Mucosa of descending colon (tissue), 3 donors: ENCODE measurements at regions not wholly inside any gene's neighbourhood (a gene's known extent, or its start where the extent isn't known, plus 50 kb on each side); places are given as distances from the start of the nearest gene placed in this dataset.

ENCODE experiments used
- ATAC-seq: fragments of 200-7000 bp; cut with Tn5 transposase; one replicate; pipeline ENCODE4 v1.9.1; 2020; ENCODE audit warnings: mild to moderate bottlenecking, moderate library complexity
- DNase-seq, 3 donors: peaks; one replicate each; pipeline ENCODE4 v3.0.0-alpha.2; 2020
- H3K36me3 ChIP-seq: fragments of 200-600 bp; one replicate; pipeline ENCODE4 v1.8.0; 2021; ENCODE audit warnings: low read depth, mild to moderate bottlenecking
- H3K4me1 ChIP-seq: fragments of 200-600 bp; one replicate; pipeline ENCODE4 v1.8.0; 2021; ENCODE audit warnings: low read depth, mild to moderate bottlenecking
- H3K4me3 ChIP-seq: fragments of 200-600 bp; one replicate; pipeline ENCODE4 v1.8.0; 2021; ENCODE audit warnings: mild to moderate bottlenecking
- H3K9me3 ChIP-seq: fragments of 200-600 bp; one replicate; pipeline ENCODE4 v1.8.0; 2021; ENCODE audit warnings: mild to moderate bottlenecking
- intact Hi-C, 2 donors: fragments of 100-400 bp; cut with DNase I in 1 of 2; cut with micrococcal nuclease in 1 of 2; formaldehyde crosslinking; loops; one replicate each; pipeline versions ENCODE4 v1.11.0 to v1.11.1; 2022; cut with DNase I, micrococcal nuclease
- TF ChIP-seq, protein P1 (sequence below): fragments of 200-600 bp; IDR thresholded peaks from one replicate; pipeline ENCODE4 v1.8.0; 2022; ENCODE audit warnings: antibody characterized with exemption, mild to moderate bottlenecking
- donor health status: DM: no; HTN: no; CAD: no; lungs with moderate emphysema.
- donor health status: DM: no; HTN: no; CAD: no.
- donor health status: DM: no; HTN: yes; CAD: no.

DNA sequence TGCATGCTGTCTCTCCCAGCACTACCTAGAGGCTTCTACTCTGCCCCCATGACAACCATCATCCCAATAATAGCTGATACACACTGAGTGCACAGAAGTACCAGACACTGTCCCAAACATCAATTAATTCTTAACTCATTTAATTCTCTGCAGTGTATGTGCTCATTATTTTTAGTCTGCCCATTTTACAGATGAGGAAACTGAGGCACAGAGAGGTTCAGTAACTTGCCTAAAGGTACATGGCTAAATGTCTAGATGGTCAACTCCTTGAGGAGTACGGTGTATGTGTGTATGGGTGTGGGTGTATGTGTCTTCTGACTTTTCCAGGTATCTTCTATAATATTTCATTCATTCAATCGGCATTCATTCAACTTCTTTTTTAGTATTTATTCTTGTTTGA lies 407.9 kb downstream of the SOX9 start:
- TF ChIP-seq, protein P1, sequence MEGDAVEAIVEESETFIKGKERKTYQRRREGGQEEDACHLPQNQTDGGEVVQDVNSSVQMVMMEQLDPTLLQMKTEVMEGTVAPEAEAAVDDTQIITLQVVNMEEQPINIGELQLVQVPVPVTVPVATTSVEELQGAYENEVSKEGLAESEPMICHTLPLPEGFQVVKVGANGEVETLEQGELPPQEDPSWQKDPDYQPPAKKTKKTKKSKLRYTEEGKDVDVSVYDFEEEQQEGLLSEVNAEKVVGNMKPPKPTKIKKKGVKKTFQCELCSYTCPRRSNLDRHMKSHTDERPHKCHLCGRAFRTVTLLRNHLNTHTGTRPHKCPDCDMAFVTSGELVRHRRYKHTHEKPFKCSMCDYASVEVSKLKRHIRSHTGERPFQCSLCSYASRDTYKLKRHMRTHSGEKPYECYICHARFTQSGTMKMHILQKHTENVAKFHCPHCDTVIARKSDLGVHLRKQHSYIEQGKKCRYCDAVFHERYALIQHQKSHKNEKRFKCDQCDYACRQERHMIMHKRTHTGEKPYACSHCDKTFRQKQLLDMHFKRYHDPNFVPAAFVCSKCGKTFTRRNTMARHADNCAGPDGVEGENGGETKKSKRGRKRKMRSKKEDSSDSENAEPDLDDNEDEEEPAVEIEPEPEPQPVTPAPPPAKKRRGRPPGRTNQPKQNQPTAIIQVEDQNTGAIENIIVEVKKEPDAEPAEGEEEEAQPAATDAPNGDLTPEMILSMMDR: no peak
- intact Hi-C loops: no loop called here
- H3K4me1 ChIP-seq: peaks cover 26% of the 10 kb centered on the region
- no peaks in the 10 kb centered on the region for H3K9me3 ChIP-seq
- ATAC-seq (no peak), DNase-seq (no peak)
- no peaks in the 10 kb centered on the region for H3K36me3 ChIP-seq
- H3K4me3 ChIP-seq: no peak overlapping the region

DNA sequence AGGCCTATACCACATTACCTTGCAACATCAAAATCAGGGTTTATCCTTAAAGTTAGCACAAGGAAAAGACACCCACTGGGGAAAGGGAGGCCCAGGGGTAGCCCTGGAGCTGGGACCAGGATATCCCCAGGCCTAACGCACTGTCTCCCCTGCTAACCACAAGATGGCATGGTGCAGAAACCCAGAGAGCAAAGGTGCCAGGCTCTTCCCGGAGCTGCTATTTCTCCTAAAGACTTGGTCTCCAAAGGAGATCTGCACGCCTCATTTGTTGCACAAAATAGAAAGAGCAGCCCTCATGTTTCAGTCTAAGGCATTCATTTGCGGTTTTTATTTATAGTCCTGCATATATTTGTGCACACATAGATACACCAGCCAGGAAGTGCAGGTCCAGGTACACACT lies 408.6 kb downstream of the SOX9 start:
- TF ChIP-seq, protein P1: no peak
- intact Hi-C loops: no loop called here

DNA sequence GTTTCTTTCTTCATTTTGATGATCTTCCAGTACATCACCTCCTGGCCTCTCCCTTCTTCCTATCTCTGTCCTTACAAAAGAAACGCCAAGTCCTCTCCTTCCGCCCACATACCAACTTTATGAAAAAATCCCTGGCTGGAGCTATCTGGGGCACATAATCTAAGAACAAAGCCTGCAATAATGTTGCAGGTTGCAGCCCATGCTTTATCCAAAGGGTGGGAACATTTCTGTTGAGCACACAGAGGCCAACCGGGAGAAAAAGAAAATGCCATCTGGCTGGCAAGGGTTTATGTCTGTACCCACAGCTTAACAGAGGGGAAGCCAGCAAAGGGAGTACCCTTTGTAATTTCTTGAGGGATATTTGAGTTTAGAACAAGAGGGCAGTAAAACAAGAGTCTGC lies 409.6 kb downstream of the SOX9 start:
- H3K4me3 ChIP-seq: no peak overlapping the region
- H3K4me1 ChIP-seq: peaks cover 16% of the 10 kb centered on the region
- H3K36me3 ChIP-seq: no peaks in the 10 kb centered on the region
- intact Hi-C loops: loop anchor here in 1 of 2 donors (10.0 kb wide), 1 partner anchor 1896 kb away; no protein-coding TSS in a partner anchor
- DNase-seq: no peak
- H3K9me3 ChIP-seq: no peaks in the 10 kb centered on the region
- TF ChIP-seq, protein P1: no peak
- peak; percentile 34 for ATAC-seq

More for the DNA sequence above, 408.6 kb downstream of the SOX9 start:
- no peak overlapping the region for H3K4me3 ChIP-seq
- H3K4me1 ChIP-seq: peaks cover 21% of the 10 kb centered on the region
- no peaks in the 10 kb centered on the region for H3K36me3 ChIP-seq
- DNase-seq (peak in 1 of 3 donors; percentile 23), ATAC-seq (peak; percentile 19)
- H3K9me3 ChIP-seq: no peaks in the 10 kb centered on the region

DNA sequence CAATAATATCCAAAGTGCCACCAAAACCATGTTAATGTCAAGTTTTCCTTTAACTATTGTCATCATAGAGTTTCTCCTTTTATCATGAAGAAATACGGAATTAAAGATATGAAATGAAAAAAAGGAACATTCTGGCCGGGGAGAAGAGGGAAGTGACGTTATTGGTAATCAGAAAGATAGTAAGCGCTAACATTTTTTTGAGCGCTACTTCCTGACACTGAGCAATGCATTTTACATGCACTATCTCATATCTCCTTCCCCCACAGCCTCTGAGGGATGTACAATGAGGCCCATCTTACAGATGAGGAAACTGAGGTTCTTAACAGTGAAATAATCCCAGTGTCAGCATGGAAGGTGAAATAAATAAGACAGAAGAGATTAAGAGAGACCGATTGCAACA lies 410.9 kb downstream of the SOX9 start:
- Histone ChIP-seq H3K9me3 (no peaks in the 10 kb centered on the region), H3K4me1 (peaks cover 9% of the 10 kb centered on the region), H3K36me3 (no peaks in the 10 kb centered on the region), H3K4me3 (no peak overlapping the region)
- DNase-seq (no peak), ATAC-seq (no peak)
- intact Hi-C loops: loop anchor here in 1 of 2 donors (10.0 kb wide), 1 partner anchor 1897 kb away; no protein-coding TSS in a partner anchor
- TF ChIP-seq, protein P1: no peak

DNA sequence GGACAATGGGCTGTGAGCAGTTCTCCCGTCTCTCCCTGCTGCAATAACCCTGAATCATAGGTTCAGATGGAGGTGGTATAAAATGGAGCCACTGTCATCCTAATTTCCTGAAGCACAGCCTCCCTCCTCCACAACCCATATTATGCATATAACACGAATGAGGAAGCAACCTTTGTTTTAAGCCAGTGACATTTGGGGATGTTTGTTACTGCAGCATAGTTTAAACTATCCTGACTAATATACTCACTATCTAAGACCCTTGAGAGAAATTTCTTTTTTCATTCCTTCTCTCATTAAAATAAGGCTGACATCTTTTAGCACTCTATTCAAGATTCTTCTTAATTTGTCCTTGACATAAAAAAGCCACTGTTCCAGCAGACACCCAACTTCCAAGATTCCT lies 413.4 kb downstream of the SOX9 start:
- no peak for DNase-seq

More for the DNA sequence above, 413.4 kb downstream of the SOX9 start:
- ATAC-seq: no peak
- no peaks in the 10 kb centered on the region for H3K36me3 ChIP-seq
- no peak overlapping the region for H3K4me3 ChIP-seq
- intact Hi-C loops: loop anchor here in 1 of 2 donors (10.0 kb wide), 1 partner anchor 1899 kb away; no protein-coding TSS in a partner anchor
- H3K4me1 ChIP-seq: peaks cover 14% of the 10 kb centered on the region
- TF ChIP-seq, protein P1: no peak
- H3K9me3 ChIP-seq: no peaks in the 10 kb centered on the region
